Astrocyte (in vitro differentiated cells and primary cell): ENCODE measurements at regions not wholly inside any gene's neighbourhood (a gene's known extent, or its start where the extent isn't known, plus 50 kb on each side); places are given as distances from the start of the nearest gene placed in this dataset.

Experiments used
- DNase-seq: peaks from one replicate; pipeline ENCODE4 v3.0.0-alpha.2; 2010; ENCODE audit warnings: low read depth
- FAIRE-seq: peaks from 2 replicates; lab custom pipeline; 2011; peaks lifted over from hg19 to GRCh38; lab: Jason Lieb, UNC
- H2AFZ ChIP-seq: 2 replicates; pipeline ENCODE4 v1.6.0; 2012; ENCODE audit warnings: low read depth, low read length, inconsistent platforms
- H3K27ac ChIP-seq: 2 replicates; pipeline ENCODE4 v1.5.1; 2011; ENCODE audit warnings: low read depth, low read length, inconsistent platforms
- H3K27me3 ChIP-seq: 2 replicates; pipeline ENCODE4 v1.6.0; 2011; ENCODE audit warnings: low read length, inconsistent platforms; ENCODE audit not compliant: insufficient read depth
- H3K36me3 ChIP-seq: 2 replicates; pipeline ENCODE4 v1.5.1; 2011; ENCODE audit warnings: low read length, inconsistent platforms; ENCODE audit not compliant: insufficient read depth
- H3K4me1 ChIP-seq: 2 replicates; pipeline ENCODE4 v1.5.1; 2011; ENCODE audit warnings: low read length, inconsistent platforms; ENCODE audit not compliant: insufficient read depth
- H3K4me2 ChIP-seq: 2 replicates; pipeline ENCODE4 v1.6.0; 2012; ENCODE audit warnings: low read length, inconsistent platforms
- H3K4me3 ChIP-seq: 2 replicates; pipeline ENCODE4 v1.5.1; 2011; ENCODE audit warnings: low read depth, mild to moderate bottlenecking, low read length, inconsistent platforms; ENCODE audit not compliant: insufficient read depth
- H3K79me2 ChIP-seq: 2 replicates; pipeline ENCODE4 v1.6.0; 2012; ENCODE audit warnings: mild to moderate bottlenecking, low read length, inconsistent platforms; ENCODE audit not compliant: insufficient read depth
- H3K9ac ChIP-seq: 2 replicates; pipeline ENCODE4 v1.6.0; 2012; ENCODE audit warnings: mild to moderate bottlenecking, low read length, inconsistent platforms
- H3K9me3 ChIP-seq: 2 replicates; pipeline ENCODE4 v1.5.1; 2012; ENCODE audit warnings: low read depth, mild to moderate bottlenecking, low read length, inconsistent platforms; ENCODE audit not compliant: insufficient read depth
- H4K20me1 ChIP-seq: 2 replicates; pipeline ENCODE4 v1.6.0; 2012; ENCODE audit warnings: low read length, inconsistent platforms; ENCODE audit not compliant: insufficient read depth
- H3K27ac Mint-ChIP-seq: one replicate; pipeline ENCODE4 v1.8.0; 2021; ENCODE audit warnings: mild to moderate bottlenecking, mixed read lengths; ENCODE audit not compliant: unreplicated experiment
- H3K27me3 Mint-ChIP-seq: one replicate; pipeline ENCODE4 v1.8.0; 2021; ENCODE audit warnings: low read depth, mixed read lengths; ENCODE audit not compliant: unreplicated experiment
- H3K36me3 Mint-ChIP-seq: one replicate; pipeline ENCODE4 v1.8.0; 2021; ENCODE audit warnings: low read depth, mixed read lengths; ENCODE audit not compliant: unreplicated experiment
- H3K4me1 Mint-ChIP-seq: one replicate; pipeline ENCODE4 v1.8.0; 2021; ENCODE audit warnings: low read depth, mixed read lengths; ENCODE audit not compliant: unreplicated experiment
- H3K4me3 Mint-ChIP-seq: one replicate; pipeline ENCODE4 v1.8.0; 2021; ENCODE audit warnings: mild to moderate bottlenecking, moderate library complexity, mixed read lengths; ENCODE audit not compliant: unreplicated experiment
- H3K9me3 Mint-ChIP-seq: one replicate; pipeline ENCODE4 v1.8.0; 2021; ENCODE audit warnings: mild to moderate bottlenecking, mixed read lengths; ENCODE audit not compliant: unreplicated experiment
- EZH2 ChIP-seq: IDR thresholded peaks from 2 replicates; pipeline ENCODE4 v1.6.1; 2012; ENCODE audit warnings: mild to moderate bottlenecking, low read length, inconsistent platforms; ENCODE audit not compliant: insufficient read depth
- TF ChIP-seq, protein P1 (sequence below): IDR thresholded peaks from 2 replicates; pipeline ENCODE4 v1.5.1; 2011; ENCODE audit warnings: low read depth, mild to moderate bottlenecking, inconsistent platforms, low read length, moderate library complexity; ENCODE audit not compliant: insufficient read depth

GRCh38 chrX:45954026-45954425 lies 591.2 kb downstream of the ZNF674 start:
- H4K20me1 ChIP-seq, result no peaks in the 10 kb centered on the region
- H3K4me3 Mint-ChIP-seq, result no peak overlapping the region
- no peak overlapping the region for H3K4me2 ChIP-seq
- H3K79me2 ChIP-seq, result no peaks in the 10 kb centered on the region
- no peaks in the 10 kb centered on the region for H3K4me1 ChIP-seq
- H3K27me3 Mint-ChIP-seq, result no peaks in the 10 kb centered on the region
- no peak overlapping the region for H2AFZ ChIP-seq
- H3K9me3 ChIP-seq, result no peaks in the 10 kb centered on the region
- no peak overlapping the region for H3K27ac ChIP-seq
- TF ChIP-seq EZH2, result no peak
- TF ChIP-seq, protein P1, sequence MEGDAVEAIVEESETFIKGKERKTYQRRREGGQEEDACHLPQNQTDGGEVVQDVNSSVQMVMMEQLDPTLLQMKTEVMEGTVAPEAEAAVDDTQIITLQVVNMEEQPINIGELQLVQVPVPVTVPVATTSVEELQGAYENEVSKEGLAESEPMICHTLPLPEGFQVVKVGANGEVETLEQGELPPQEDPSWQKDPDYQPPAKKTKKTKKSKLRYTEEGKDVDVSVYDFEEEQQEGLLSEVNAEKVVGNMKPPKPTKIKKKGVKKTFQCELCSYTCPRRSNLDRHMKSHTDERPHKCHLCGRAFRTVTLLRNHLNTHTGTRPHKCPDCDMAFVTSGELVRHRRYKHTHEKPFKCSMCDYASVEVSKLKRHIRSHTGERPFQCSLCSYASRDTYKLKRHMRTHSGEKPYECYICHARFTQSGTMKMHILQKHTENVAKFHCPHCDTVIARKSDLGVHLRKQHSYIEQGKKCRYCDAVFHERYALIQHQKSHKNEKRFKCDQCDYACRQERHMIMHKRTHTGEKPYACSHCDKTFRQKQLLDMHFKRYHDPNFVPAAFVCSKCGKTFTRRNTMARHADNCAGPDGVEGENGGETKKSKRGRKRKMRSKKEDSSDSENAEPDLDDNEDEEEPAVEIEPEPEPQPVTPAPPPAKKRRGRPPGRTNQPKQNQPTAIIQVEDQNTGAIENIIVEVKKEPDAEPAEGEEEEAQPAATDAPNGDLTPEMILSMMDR, result no peak
- no peak overlapping the region for H3K9ac ChIP-seq
- H3K36me3 Mint-ChIP-seq, result no peaks in the 10 kb centered on the region
- H3K27ac Mint-ChIP-seq, result no peak overlapping the region
- DNase-seq, result peak; percentile 33
- H3K27me3 ChIP-seq, result no peaks in the 10 kb centered on the region
- no peaks in the 10 kb centered on the region for H3K4me1 Mint-ChIP-seq
- no peak overlapping the region for H3K4me3 ChIP-seq
- no peak for FAIRE-seq
- H3K36me3 ChIP-seq, result no peaks in the 10 kb centered on the region
- H3K9me3 Mint-ChIP-seq, result no peaks in the 10 kb centered on the region

- H3K9me3 ChIP-seq, result no peaks in the 10 kb centered on the region
- no peak overlapping the region for H3K27ac ChIP-seq
- no peak overlapping the region for H3K4me3 ChIP-seq
- no peaks in the 10 kb centered on the region for H3K27me3 Mint-ChIP-seq
- H3K36me3 Mint-ChIP-seq, result no peaks in the 10 kb centered on the region
- TF ChIP-seq, protein P1, result no peak
- no peak for TF ChIP-seq EZH2
- H3K9ac ChIP-seq, result no peak overlapping the region
- no peak overlapping the region for H3K4me2 ChIP-seq
- no peak overlapping the region for H2AFZ ChIP-seq
- no peaks in the 10 kb centered on the region for H3K4me1 Mint-ChIP-seq
- no peak overlapping the region for H3K27ac Mint-ChIP-seq
- H3K4me3 Mint-ChIP-seq, result no peak overlapping the region
- H3K4me1 ChIP-seq, result no peaks in the 10 kb centered on the region
- H3K79me2 ChIP-seq, result no peaks in the 10 kb centered on the region
- H4K20me1 ChIP-seq, result no peaks in the 10 kb centered on the region
- DNase-seq, result no peak
- H3K27me3 ChIP-seq, result no peaks in the 10 kb centered on the region
- H3K36me3 ChIP-seq, result no peaks in the 10 kb centered on the region
- H3K9me3 Mint-ChIP-seq, result no peaks in the 10 kb centered on the region
- FAIRE-seq, result no peak
These were observed 593.2 kb downstream of the ZNF674 start for GRCh38 chrX:45952030-45952429.

- Histone ChIP-seq H3K27me3 (no peaks in the 10 kb centered on the region), H3K9ac (no peak overlapping the region), H3K9me3 (no peaks in the 10 kb centered on the region), H3K4me1 (no peaks in the 10 kb centered on the region), H4K20me1 (no peaks in the 10 kb centered on the region), H2AFZ (no peak overlapping the region), H3K79me2 (no peaks in the 10 kb centered on the region), H3K36me3 (no peaks in the 10 kb centered on the region), H3K4me2 (no peak overlapping the region), H3K4me3 (no peak overlapping the region), H3K27ac (no peak overlapping the region)
- no peaks in the 10 kb centered on the region for H3K27me3 Mint-ChIP-seq
- no peak for DNase-seq
- no peaks in the 10 kb centered on the region for H3K36me3 Mint-ChIP-seq
- H3K9me3 Mint-ChIP-seq, result no peaks in the 10 kb centered on the region
- peak; percentile 88 for FAIRE-seq
- no peak overlapping the region for H3K4me3 Mint-ChIP-seq
- no peaks in the 10 kb centered on the region for H3K4me1 Mint-ChIP-seq
- no peak for TF ChIP-seq EZH2
- TF ChIP-seq, protein P1, result no peak
- no peak overlapping the region for H3K27ac Mint-ChIP-seq
These were observed 609.8 kb downstream of the ZNF674 start for GRCh38 chrX:45935408-45935807.
